Loucy (cell line): ENCODE measurements at regions not wholly inside any gene's neighbourhood (a gene's known extent, or its start where the extent isn't known, plus 50 kb on each side); places are given as distances from the start of the nearest gene placed in this dataset.

Experiments used
- H2AFZ ChIP-seq: fragments of 200-600 bp; sonication (generic); 2 replicates; pipeline ENCODE4 v1.6.0; 2016; ENCODE audit warnings: antibody characterized with exemption, mild to moderate bottlenecking, low read length, moderate library complexity
- H3F3A ChIP-seq: fragments of 200-600 bp; 2 replicates; pipeline ENCODE4 v1.6.0; 2016; ENCODE audit warnings: antibody characterized with exemption, low read depth, mild to moderate bottlenecking
- H3K27me3 ChIP-seq: fragments of 200-600 bp; sonication (generic); 2 replicates; pipeline ENCODE4 v1.6.1; 2014; ENCODE audit warnings: low read length, mild to moderate bottlenecking; ENCODE audit not compliant: insufficient read depth, poor library complexity, severe bottlenecking
- H3K36me3 ChIP-seq: fragments of 200-600 bp; sonication (generic); 2 replicates; pipeline ENCODE4 v1.6.1; 2016; ENCODE audit warnings: low read length; ENCODE audit not compliant: insufficient read depth
- H3K4me1 ChIP-seq: fragments of 200-600 bp; sonication (generic); 2 replicates; pipeline ENCODE4 v1.5.1; 2014; ENCODE audit warnings: low read length, mild to moderate bottlenecking; ENCODE audit not compliant: insufficient read depth, poor library complexity, severe bottlenecking
- H3K4me2 ChIP-seq: fragments of 200-600 bp; sonication (generic); 2 replicates; pipeline ENCODE4 v1.6.0; 2014; ENCODE audit warnings: antibody characterized with exemption, low read length, low read depth, mild to moderate bottlenecking; ENCODE audit not compliant: poor library complexity, severe bottlenecking
- H3K4me3 ChIP-seq: fragments of 200-600 bp; sonication (generic); 2 replicates; pipeline ENCODE4 v1.5.1; 2014; ENCODE audit warnings: low read length, mild to moderate bottlenecking, mixed read lengths; ENCODE audit not compliant: poor library complexity, severe bottlenecking
- H3K79me2 ChIP-seq: fragments of 200-600 bp; sonication (generic); 2 replicates; pipeline ENCODE4 v1.6.1; 2014; ENCODE audit warnings: low read length; ENCODE audit not compliant: insufficient read depth
- H3K9ac ChIP-seq: fragments of 200-600 bp; sonication (generic); 2 replicates; pipeline ENCODE4 v1.6.0; 2014; ENCODE audit warnings: mild to moderate bottlenecking, low read depth, low read length, moderate library complexity; ENCODE audit not compliant: poor library complexity, severe bottlenecking
- H3K9me2 ChIP-seq: fragments of 200-600 bp; sonication (generic); replicated peaks from 2 replicates; pipeline ENCODE4 v1.6.1; 2016; ENCODE audit warnings: low read depth, low read length, mixed read lengths
- H3K9me3 ChIP-seq: fragments of 200-600 bp; sonication (generic); 2 replicates; pipeline ENCODE4 v1.6.1; 2014; ENCODE audit warnings: mild to moderate bottlenecking, antibody characterized with exemption, low read length, low read depth; ENCODE audit not compliant: insufficient read depth
- H4K20me1 ChIP-seq: fragments of 200-600 bp; sonication (generic); 2 replicates; pipeline ENCODE4 v1.6.0; 2014; ENCODE audit warnings: antibody characterized with exemption, low read length, mild to moderate bottlenecking; ENCODE audit not compliant: insufficient read depth, poor library complexity, severe bottlenecking
- EZH2phosphoT487 ChIP-seq: fragments of 200-600 bp; IDR thresholded peaks from 2 replicates; pipeline ENCODE4 v1.6.1; 2018; ENCODE audit warnings: antibody characterized with exemption, mild to moderate bottlenecking, moderate library complexity, borderline replicate concordance
- TF ChIP-seq, protein P1 (sequence below): fragments of 200-600 bp; sonication (generic); conservative IDR thresholded peaks from 2 replicates; pipeline ENCODE4 v1.5.1; 2014; ENCODE audit warnings: mild to moderate bottlenecking, antibody characterized with exemption, low read length

DNA sequence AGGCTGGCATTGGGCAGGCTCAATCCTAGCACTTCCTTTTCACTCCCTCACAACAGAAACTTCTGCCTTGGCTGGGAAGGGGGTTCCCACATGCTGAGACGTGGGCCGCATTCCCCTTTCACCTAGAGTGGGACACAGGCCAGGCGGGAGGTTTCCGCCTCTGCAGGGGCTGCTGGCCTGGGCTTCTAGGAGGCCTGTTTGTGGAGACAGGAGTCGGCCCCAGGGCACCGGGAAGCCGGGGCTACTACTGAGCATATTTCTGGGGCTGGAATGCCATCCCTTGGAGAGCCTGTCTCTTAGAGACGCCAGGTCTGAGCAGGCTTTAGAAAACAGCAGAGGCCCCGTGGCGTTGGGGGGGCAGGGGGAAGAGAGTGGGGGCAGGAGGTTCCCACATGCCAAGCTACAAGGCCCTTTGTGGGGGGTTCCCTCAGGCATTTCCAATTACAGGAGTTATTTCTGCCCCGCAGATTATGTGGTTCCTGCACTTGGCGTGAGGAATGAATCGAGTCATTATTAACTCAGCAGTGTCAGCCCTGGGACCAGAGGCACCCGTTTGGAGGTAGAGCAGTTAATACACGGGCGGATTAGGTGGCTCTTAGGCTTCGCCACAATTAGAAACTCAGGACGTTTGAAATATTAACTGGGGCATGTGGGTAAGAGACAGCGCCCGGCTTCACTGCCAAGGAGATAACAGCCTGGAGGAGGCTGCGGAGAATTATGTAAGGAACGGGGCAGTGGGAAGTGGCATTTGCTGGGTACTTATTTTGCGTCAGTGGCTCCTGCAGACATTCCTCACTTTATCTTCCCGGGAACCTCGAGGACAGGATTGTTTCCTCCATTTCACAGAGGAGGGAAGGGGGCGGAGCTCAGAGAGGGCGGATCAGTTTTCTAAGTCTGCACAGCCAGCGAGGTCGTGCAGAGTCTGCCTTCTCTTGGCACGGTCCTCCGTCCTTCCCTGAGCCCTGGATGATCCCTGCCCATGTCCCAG lies 162.5 kb downstream of the MAF start:
- H3K9me2 ChIP-seq = no peaks in the 10 kb centered on the region
- no peaks in the 10 kb centered on the region for H3F3A ChIP-seq
- no peaks in the 10 kb centered on the region for H3K27me3 ChIP-seq
- H3K9me3 ChIP-seq = no peaks in the 10 kb centered on the region
- no peak overlapping the region for H3K4me2 ChIP-seq
- no peak overlapping the region for H2AFZ ChIP-seq
- no peaks in the 10 kb centered on the region for H3K79me2 ChIP-seq
- H3K36me3 ChIP-seq = no peaks in the 10 kb centered on the region
- no peak overlapping the region for H3K9ac ChIP-seq
- no peaks in the 10 kb centered on the region for H4K20me1 ChIP-seq
- TF ChIP-seq, protein P1, sequence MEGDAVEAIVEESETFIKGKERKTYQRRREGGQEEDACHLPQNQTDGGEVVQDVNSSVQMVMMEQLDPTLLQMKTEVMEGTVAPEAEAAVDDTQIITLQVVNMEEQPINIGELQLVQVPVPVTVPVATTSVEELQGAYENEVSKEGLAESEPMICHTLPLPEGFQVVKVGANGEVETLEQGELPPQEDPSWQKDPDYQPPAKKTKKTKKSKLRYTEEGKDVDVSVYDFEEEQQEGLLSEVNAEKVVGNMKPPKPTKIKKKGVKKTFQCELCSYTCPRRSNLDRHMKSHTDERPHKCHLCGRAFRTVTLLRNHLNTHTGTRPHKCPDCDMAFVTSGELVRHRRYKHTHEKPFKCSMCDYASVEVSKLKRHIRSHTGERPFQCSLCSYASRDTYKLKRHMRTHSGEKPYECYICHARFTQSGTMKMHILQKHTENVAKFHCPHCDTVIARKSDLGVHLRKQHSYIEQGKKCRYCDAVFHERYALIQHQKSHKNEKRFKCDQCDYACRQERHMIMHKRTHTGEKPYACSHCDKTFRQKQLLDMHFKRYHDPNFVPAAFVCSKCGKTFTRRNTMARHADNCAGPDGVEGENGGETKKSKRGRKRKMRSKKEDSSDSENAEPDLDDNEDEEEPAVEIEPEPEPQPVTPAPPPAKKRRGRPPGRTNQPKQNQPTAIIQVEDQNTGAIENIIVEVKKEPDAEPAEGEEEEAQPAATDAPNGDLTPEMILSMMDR = no peak
- TF ChIP-seq EZH2phosphoT487 = no peak
- H3K4me3 ChIP-seq = no peak overlapping the region
- peaks cover 4% of the 10 kb centered on the region for H3K4me1 ChIP-seq

DNA sequence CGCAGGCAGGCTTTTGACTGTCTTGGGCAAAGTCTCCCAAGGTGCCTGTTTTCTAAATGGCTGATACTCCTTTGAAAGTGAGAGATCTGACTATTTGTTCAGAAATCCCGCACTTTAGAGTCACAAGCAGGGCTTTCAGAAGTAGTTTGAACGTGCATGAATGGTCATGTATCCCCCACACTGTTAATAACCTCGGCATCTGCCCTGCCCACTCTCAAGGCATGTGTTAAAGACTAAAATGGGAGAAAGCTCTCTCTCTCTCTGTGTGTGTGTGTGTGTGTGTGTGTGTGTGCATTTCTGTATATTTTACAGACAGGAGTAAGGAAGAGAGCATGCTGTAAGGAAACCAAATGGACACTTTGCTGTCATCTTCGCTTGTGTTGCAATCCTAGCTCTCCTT lies 163.7 kb downstream of the MAF start:
- Histone ChIP-seq H3K36me3 (no peaks in the 10 kb centered on the region), H3K4me1 (peaks cover 4% of the 10 kb centered on the region), H3K9me2 (no peaks in the 10 kb centered on the region), H3F3A (no peaks in the 10 kb centered on the region), H3K27me3 (no peaks in the 10 kb centered on the region), H2AFZ (no peak overlapping the region), H4K20me1 (no peaks in the 10 kb centered on the region), H3K79me2 (no peaks in the 10 kb centered on the region), H3K4me2 (no peak overlapping the region), H3K9ac (no peak overlapping the region), H3K9me3 (no peaks in the 10 kb centered on the region), H3K4me3 (no peak overlapping the region)
- TF ChIP-seq, protein P1 = no peak
- no peak for TF ChIP-seq EZH2phosphoT487

GRCh38 chr16:79434771-79435170 lies 165.8 kb downstream of the MAF start:
- TF ChIP-seq EZH2phosphoT487 = no peak
- no peaks in the 10 kb centered on the region for H3K79me2 ChIP-seq
- no peaks in the 10 kb centered on the region for H4K20me1 ChIP-seq
- no peaks in the 10 kb centered on the region for H3K4me1 ChIP-seq
- H3K4me2 ChIP-seq = no peak overlapping the region
- H3F3A ChIP-seq = no peaks in the 10 kb centered on the region
- no peaks in the 10 kb centered on the region for H3K36me3 ChIP-seq
- H2AFZ ChIP-seq = no peak overlapping the region
- no peaks in the 10 kb centered on the region for H3K27me3 ChIP-seq
- no peaks in the 10 kb centered on the region for H3K9me2 ChIP-seq
- H3K9me3 ChIP-seq = no peaks in the 10 kb centered on the region
- no peak overlapping the region for H3K4me3 ChIP-seq
- no peak overlapping the region for H3K9ac ChIP-seq

- Histone ChIP-seq H3K36me3 (no peaks in the 10 kb centered on the region), H3K9me2 (no peaks in the 10 kb centered on the region)
- TF ChIP-seq EZH2phosphoT487 = no peak
- TF ChIP-seq, protein P1 = no peak
Observed at GRCh38 chr16:79434092-79434491, 166.4 kb downstream of the MAF start.

More at GRCh38 chr16:79434092-79434491, 166.4 kb downstream of the MAF start:
- Histone ChIP-seq H2AFZ (no peak overlapping the region), H3K27me3 (no peaks in the 10 kb centered on the region), H3K9ac (no peak overlapping the region), H4K20me1 (no peaks in the 10 kb centered on the region), H3K4me2 (no peak overlapping the region), H3K4me1 (no peaks in the 10 kb centered on the region), H3K4me3 (no peak overlapping the region), H3K79me2 (no peaks in the 10 kb centered on the region), H3K9me3 (no peaks in the 10 kb centered on the region), H3F3A (no peaks in the 10 kb centered on the region)
